Suppressor macrophage (primary cell): ENCODE measurements at regions not wholly inside any gene's neighbourhood (a gene's known extent, or its start where the extent isn't known, plus 50 kb on each side); places are given as distances from the start of the nearest gene placed in this dataset.

Source experiments
- DNase-seq, 4 experiments: peaks; one replicate each; pipeline ENCODE4 v3.0.0-alpha.2; 2020 to 2022

DNA sequence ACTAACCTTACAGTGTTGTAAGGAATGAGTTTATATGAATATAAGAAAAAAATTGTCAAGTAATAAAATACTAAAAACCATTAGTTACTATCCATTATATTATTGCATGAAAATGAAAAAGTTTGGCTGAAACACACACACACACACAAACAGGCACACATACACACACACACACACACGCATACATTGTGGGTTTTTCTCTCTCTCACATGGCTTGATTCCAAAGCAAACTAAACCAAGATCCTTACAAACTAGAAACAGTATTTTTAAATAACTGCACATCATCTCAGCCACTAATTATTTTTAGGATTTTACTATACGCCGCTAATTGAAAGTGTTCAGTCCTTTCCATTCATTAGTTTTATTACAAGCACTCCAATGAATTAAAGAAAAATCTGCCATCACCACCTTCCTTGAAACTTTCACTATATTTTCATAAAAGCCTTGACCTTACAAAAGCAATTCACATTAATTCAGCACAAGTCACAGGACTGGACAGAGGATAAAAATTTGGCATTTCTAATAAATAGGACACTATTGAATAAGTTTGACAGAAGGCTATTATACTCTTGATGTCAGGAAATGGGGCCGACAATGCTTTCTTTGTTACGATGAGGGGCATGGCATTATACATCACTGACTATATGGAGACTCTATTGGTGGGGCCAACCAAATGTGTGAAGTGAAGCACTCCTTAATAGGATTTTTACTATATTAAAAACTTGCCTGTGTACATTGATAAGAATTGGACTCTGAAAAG is 187.0 kb upstream of the ESRRG start:
- no peak for DNase-seq

DNA sequence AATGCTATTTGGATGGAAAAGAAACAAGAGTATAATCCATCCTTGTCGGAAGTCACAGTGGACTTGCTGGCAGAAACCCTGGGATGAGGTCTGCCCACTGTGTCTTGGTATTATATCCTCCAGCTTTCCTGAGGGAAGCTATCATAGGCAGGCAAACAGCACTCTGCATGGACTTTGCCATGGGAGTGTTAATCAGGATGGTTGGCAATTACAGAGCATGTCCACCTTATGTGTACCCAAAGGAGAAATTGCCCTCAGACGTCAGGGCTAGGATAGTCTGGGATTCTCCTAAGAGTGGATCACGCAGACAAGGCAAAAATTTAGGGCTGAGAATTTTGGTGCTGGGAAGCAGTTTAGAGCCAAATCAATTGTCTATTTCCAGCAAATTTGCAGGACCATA is 184.9 kb upstream of the ESRRG start:
- DNase-seq, result no peak

DNA sequence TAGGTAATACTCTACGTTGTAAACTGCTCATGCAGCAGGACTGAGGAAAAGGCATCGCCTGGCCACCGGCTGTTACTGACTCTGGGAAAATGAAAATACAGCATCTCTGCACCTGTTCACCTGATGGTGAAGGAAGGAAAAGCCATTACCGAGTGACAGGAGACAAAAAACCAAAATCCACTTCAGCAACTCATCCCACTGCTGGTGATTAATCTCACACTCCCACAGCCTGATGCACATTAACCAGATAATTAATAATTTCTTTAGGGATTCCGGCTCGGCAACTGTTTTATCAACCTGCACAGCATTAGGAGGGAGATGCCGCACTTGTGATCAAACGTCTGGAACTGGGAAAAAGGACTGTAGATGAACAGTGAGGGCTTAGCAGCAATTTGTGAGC is 183.9 kb upstream of the ESRRG start:
- no peak for DNase-seq

DNA sequence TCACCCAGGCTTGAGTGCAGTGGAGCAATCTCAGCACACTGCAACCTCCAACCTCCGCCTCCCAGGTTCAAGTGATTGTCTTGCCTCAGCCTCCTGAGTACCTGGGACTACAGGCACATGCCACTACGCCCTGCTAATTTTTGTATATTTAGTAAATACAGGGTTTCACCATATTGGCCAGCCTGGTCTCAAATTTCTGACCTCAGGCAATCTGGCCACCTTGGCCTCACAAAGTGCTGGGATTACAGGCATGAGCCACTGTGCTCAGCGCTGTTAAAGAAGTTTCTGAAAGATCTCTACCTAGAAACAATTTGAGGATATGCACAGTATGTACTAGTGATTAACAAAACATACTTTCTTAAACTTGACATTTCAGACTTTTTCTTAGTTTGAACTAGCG is 182.6 kb upstream of the ESRRG start:
- DNase-seq, result no peak

DNA sequence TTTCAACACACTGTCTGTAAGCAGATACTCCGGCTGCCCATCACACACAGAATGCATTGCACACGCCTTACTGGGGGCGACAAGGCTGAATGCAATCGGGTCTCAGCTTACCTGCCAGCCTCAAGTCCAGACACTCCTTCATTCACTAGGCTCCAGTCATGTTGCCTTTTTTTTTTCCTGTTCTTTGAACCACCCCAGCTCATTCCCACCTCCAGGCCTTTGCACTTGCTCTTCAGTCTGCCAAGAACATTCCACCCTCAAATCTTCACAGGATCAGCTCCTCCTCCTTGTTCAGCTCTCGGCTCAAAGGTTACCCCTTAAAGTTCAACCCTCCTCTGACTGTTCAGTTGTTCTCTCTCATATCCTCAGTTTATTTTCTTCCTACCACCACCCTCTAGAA is 181.9 kb upstream of the ESRRG start:
- no peak for DNase-seq

DNA sequence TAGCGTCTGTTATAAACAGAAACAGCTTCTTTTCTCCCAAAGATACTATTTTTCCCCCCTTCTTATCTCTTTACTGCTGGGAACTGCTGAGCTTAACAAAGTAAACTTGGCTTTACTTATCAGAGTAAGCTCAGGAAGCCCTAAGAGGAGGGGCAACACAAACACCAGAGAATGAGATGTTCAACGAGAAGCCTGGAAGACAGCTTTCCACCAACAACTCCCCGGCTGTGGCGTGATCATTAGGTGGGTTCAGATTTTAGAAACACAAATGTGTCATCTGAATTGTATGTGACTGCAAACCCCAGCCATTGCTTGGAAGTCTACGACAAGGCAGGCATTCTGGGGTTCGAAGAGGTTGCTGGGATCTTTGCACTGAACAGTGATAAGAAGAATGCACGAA is 181.2 kb upstream of the ESRRG start:
- DNase-seq, result no peak

DNA sequence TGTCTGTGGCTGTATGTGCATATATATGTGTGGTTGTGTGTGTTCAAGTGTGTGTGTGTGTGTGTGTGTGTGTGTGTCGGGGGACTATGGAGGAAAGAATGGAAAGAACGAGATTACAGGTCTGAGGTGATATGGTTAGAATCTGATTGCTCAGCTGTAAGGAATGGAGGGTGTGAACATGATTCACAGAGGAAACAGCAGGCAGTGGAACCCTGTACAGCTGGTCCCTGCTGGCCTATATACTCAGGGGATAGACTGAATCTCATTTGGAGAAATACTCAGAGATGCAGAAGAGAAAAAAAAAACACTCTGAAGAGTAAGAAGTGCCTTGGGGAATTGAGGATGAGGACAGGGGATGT is 180.1 kb upstream of the ESRRG start:
- no peak for DNase-seq

DNA sequence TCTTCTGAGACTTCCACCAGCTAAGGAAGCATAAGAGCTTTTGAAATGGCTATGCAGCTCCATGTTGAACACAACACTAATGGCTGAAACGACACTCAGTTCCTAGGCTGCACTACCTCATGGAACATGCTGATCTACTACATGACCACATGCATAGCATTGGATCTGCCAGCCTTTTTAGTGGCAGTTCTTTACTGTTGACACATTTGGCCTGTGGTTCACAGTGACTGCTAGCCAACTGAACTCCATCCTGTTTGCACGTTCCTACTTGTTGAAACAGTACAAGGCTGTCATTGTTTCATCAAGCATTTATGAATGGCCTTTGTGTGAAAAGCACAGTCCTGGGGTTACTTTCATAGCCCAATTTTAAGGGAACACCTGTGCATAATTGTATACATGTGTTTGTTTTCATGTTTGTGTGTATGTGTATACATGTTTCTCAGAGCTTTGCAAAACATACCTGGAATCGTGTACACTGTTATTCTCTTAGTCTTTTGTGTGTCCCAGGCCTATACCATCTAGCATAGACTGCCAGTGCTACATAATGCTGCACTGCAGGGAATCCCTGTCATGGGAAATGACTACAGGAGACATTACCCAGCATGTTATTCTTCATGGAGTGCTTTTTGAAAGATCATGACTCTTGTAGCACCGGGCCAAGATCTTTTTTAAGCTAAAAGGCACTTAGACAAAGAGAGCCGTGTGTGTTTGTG is 179.6 kb upstream of the ESRRG start:
- DNase-seq, result no peak

DNA sequence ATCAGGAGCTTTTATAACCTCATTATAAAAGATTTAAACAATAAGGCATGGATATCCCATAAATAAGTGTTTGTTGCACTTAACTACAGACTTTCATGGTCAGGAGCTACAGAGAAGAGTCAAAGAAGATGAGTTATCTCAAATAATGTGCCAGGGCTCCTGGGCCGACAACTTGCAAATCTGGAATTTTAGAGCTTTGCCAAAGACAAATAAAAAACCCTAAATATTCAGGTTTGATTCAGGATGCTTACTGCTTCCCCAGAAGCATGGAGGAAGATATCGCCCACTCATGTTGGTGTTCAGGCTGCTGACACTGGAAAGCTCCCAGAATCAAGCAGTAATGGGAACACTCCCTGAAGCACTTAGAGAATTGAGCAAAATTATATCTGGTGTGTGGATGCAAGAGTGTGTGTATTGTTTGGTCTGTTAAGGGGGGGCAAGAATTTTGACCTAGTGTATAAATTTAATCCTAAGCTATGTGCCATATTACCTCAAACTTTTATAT is 176.9 kb upstream of the ESRRG start:
- DNase-seq, result no peak

DNA sequence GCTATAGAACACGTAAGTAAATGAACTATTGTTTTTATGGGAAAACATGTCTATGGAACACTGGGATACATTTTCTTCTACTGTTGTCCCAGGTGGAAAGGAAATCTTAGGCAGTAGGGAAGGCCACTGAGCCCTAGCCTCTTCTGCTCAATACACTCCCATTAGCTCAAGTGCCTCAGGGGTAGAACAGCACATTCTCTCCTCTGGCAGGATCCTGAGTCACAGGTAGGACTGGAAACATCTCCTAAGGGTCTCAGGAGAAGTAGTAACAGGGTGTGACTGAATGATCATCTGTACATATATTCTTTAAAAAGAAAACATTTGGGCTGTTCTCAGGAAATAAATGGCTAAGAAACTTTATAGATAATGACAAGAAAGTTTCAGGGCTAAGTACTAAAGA is 175.6 kb upstream of the ESRRG start:
- DNase-seq, result no peak

DNA sequence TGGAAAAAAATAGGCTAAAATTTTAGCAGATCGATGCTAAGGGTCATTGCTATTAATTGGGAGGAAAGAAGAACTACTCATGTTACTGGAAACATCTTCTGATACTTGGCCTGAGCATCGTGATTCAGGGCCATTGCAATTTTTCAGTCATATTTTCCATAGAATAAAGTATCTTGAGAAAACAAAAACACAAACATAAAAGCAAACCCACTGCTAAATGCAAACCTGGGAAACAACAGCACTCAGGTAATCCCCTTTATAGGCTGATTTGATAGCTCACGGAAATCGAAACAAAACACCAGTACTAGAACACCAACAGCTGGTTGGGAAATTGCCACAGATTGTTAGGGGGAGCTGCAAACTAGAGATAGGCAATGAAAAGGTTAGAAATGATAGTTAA is 172.9 kb upstream of the ESRRG start:
- DNase-seq, result no peak

DNA sequence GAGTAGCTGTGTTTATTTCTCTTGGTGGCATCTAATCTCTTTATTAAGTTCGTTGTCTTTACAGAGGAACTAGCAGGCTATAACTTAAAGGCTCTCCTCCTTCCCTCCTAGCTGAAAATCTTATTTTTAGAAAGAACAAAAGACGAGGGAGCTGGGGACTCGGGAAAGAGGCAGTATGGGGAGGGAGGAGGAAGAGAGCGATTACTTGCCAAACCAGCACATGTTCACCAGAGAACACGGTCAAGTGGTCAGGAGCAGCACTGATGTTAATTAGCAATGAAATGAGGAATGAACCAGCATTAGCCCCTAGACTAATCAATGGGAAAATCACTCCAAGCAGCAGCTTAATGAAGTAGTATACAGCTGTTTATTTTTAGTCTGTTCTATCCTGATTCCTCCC is 171.3 kb upstream of the ESRRG start:
- no peak for DNase-seq

DNA sequence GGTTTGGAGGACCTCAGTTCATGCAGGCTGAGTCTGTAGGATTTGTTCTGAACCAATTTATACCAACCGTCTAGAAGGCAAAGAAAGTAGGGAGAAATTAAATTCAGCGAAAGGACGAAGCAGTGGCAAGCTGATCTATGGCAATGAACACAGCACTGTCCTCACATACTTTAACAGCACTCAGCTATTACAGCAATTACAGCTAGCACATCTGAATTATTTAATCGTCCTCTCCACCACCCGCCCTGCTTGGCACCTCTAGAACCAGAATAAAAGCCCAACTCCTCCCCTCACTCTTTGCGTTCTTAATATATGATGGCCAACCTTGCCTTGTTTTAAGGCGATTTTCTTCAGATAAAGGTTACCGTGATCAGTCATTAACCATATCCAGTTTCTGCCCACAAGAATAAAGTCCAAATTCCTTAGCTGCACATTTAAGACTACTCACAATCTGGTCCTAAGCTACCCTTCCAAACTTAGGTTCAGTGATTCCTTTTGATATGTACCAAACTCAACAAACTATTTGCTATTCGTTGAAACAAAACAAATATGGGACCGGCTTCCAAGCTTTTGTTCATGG is 169.4 kb upstream of the ESRRG start:
- no peak for DNase-seq

DNA sequence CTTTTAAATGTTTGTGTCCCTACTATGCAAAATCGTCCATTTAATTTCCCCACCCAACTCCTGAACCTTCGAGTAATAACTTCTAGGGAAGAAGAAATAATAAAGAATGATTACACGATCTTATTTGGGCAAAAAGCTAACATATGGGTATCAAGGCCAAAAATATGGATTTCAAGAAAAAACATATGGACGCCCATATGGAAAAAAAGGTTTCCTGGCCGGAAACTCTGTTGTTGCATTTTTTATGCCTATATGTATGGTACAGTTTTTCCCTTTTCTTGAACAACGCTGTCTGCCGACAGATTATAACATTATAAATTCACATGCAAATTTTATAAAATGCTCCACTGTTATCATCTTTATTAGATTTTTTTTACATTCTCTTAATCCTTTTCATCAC is 167.6 kb upstream of the ESRRG start:
- no peak for DNase-seq

DNA sequence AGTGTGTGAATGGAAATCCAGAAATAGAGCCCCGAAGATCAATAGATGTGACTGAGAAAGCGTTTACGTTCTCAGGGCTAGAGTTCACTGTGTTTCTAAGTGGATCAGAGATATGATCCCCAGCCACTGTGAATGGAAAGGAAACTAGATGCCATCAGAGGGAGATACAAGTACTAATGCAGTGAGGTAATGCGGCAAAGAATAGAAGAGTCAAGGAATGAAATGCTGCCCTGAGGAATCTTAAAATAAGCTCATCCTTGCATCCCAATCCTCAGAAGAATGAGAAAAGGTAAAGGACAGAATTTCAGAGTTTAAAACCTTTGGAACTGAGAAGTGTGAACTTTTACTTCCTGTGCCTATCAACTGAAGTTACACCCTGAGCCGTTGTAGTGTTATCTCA is 165.5 kb upstream of the ESRRG start:
- no peak for DNase-seq

DNA sequence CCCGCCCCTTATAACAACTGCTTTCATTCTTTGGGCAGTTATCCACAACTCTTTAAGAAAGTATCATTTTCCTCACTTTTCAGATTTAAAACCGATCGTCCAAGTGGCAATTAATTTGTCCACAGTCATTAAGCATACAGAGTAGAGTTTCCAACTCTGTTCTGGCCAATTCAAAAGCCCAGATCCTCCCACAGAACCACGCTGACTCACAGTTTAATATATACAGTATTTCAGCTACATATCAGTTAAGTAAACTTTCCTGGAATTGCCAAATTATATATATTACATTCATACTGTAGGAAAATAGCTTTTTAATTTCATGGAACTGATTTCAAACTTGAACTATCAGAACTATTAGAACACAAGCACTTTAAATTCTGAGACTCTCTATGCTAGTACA is 163.8 kb upstream of the ESRRG start:
- no peak for DNase-seq

DNA sequence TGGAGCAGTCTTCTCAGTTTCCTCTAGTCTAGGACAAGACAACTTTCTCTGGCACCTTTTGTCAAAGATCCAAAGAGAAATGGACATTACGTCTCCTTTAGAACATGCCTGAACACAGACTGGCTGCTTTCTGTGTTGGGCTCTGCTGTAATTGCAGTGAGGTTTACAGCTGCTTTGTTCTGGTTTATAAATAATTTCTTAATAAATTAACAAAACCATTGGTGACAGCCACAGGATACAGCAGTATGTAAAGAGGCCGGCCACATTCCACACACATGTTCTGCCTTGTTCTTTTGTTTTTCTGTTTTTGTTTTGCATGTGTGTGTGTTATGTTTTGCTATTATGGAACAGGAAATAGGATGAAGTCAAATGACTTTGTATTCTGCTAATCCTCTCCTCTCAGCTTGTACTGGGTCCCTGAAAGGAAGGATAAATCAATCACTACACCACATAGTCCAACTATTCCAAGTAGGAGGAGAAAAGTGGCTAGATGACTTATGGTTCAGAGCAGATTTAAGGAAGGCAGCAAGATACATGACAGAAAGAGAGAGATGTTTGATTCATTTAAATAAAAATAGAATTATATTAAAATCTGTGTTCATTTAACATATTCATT is 161.5 kb upstream of the ESRRG start:
- no peak for DNase-seq

DNA sequence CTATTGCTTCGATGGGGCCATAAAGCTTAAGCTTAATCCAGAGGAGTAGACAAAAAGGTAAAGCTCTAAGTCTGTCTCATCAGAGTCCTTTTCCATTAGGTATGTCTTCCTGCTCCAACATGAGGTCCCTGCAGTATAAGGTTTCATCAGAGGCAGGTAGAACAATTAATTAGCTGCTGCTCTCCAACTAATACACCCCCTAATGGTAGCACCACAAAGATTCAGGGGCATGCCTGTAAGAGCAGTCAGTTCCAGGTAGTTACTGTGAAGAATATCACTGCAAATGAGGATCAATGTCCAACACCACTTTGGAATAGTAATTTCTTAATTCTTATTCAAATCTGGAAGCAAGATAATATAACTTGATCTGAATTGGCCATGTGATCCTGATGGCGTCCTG is 160.3 kb upstream of the ESRRG start:
- DNase-seq, result no peak

DNA sequence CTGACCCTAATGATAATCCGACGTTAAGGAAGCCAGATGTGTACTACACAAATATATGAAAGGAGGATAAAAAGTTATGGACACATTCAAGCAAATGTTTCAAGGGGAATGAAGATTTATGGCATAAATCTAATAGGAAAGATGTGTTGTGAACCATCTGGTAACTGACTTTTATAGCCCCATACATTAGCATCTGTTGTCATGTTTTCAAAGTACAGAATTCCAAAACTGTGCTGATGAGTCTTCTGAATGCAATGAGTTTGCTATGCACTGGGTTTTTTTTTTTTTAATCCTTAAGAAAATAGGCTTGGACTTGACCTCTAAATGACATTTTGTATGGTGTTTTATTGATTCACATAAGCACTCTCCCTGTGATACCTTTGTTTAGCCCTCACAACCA is 158.5 kb upstream of the ESRRG start:
- DNase-seq, result no peak

DNA sequence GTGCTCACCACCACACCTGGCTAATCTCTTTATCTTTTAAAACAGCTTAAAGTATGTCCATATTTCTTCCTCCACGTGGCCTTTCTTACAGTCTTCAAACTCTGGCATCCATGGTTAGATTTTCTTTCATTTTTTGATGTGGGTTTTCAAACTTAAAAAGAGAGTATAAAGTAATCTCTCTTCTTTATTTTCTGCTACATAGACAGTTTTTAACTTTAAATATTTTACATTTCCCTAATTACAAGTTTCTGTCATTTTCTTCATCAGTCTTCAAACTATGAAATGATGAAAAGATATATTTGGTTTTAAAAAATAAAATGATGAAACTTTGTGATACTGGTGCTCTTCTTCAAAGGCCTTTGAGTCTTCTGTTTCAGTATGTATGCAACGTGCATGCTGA is 143.5 kb upstream of the ESRRG start:
- DNase-seq, result no peak

DNA sequence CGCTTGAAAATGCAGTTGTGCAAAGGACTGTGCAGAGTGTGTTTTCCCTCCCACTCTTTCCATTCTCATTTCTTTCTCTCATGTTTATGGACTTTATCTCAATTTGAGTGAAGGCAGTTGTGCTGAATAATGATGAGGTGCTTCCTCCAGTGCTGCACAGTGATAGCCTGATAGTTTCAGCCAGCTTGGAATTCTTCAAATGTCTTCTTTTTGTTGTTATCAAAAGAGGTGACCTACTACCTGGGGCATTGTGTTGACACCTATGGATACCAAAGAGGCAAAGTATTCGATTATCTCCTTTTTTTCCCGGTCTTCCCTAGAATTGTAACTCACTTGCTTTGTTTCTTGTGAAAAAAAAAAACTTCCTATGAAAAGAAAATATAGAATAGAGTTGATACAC is 132.6 kb upstream of the ESRRG start:
- no peak for DNase-seq

DNA sequence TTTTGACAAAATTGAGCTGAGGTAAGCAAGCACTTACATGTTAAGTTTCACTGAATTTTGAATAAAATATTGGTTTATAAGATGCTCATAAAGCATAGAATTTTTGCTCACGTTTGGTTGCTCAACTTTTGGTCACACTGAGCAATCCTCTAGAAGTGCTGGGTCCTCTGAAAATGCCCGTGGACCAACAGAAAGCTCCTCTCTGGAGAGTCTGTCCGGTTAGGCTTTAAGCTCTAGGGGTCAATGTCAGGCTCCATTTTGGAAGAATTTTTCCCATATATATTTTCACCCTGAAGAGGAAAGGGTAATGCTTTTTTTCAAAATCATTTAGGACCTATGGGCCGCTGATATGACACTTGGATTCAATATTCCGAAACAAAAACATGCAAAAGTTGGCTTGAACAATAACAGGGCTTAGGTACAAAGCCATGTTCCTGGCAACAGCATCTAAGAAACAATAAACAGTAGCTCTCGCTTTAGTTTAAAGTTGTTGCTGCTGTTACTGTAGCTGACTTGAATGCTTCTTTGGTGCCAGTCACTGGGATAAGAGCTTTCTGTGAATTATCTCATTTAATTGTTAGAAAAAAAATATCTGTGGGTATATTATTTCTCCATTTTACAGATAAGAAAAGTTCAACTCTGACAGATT is 131.7 kb upstream of the ESRRG start:
- no peak for DNase-seq

DNA sequence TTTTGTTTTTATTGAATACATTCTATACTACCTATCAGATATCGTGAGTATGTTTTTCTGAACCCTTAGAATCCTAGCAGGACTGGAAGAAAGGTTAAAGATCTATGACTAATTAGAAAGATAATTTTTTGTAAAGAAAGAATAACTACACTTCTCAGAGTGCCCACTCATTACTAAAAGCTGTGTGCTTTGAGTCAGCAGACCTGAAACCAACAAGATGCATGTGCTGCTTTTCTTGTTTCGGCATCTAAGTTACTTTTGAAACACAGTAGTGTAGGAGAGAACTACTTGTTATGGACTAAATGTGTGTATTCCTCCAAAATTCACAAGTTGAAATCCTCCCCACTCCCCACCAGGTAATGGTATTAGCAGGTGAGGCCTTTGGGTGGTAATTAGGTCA is 127.8 kb upstream of the ESRRG start:
- DNase-seq, result no peak
